Astrocyte (in vitro differentiated cells and primary cell): ENCODE measurements at regions not wholly inside any gene's neighbourhood (a gene's known extent, or its start where the extent isn't known, plus 50 kb on each side); places are given as distances from the start of the nearest gene placed in this dataset.

ENCODE experiments used
- EZH2 ChIP-seq: IDR thresholded peaks from 2 replicates; pipeline ENCODE4 v1.6.1; 2012; ENCODE audit warnings: mild to moderate bottlenecking, low read length, inconsistent platforms; ENCODE audit not compliant: insufficient read depth
- TF ChIP-seq, protein P1 (sequence below): IDR thresholded peaks from 2 replicates; pipeline ENCODE4 v1.5.1; 2011; ENCODE audit warnings: low read depth, mild to moderate bottlenecking, inconsistent platforms, low read length, moderate library complexity; ENCODE audit not compliant: insufficient read depth

DNA sequence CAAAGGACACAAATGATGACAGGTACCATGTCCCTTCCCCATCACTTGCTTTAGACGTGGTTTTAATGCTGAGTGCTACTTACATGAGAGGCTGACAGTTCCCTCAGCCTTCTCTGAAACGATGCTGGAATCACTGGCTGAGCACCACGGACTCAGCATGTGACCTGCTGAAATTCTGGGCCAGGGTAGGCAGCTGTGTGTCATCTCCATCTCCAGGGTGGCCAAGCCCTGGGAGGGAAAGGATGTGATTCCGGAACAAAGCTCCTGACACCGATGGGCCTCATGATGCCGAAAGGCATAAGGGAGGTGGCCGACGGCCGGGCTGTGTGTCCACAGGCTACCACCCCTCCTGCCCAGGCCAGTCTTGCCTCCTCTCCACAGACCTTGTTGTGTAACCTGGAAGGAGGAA, 184.3 kb upstream of the CST7 start:
- TF ChIP-seq, protein P1, sequence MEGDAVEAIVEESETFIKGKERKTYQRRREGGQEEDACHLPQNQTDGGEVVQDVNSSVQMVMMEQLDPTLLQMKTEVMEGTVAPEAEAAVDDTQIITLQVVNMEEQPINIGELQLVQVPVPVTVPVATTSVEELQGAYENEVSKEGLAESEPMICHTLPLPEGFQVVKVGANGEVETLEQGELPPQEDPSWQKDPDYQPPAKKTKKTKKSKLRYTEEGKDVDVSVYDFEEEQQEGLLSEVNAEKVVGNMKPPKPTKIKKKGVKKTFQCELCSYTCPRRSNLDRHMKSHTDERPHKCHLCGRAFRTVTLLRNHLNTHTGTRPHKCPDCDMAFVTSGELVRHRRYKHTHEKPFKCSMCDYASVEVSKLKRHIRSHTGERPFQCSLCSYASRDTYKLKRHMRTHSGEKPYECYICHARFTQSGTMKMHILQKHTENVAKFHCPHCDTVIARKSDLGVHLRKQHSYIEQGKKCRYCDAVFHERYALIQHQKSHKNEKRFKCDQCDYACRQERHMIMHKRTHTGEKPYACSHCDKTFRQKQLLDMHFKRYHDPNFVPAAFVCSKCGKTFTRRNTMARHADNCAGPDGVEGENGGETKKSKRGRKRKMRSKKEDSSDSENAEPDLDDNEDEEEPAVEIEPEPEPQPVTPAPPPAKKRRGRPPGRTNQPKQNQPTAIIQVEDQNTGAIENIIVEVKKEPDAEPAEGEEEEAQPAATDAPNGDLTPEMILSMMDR, result no peak
- no peak for TF ChIP-seq EZH2
